ENCODE measurements at regions not wholly inside any gene's neighbourhood (a gene's known extent, or its start where the extent isn't known, plus 50 kb on each side); places are given as distances from the start of the nearest gene placed in this dataset.
"Not testable (repeated sequence)": the region's sequence is repeated elsewhere in the genome, so short reads cannot be mapped to it uniquely, and the experiment has no call there.

- H3K4me3 ChIP-seq (ENCODE audit: low read depth, low read length) = no peak overlapping the region
- no peak for DNase-seq (ENCODE audit: extremely low spot score)
- H3K27ac ChIP-seq (ENCODE audit: low read depth) = no peak overlapping the region
- no peaks in the 10 kb centered on the region for H3K36me3 ChIP-seq (ENCODE audit: insufficient read depth)
- WGBS = 88% methylated on average over 4 of the region's 4 CpGs
- no peaks in the 10 kb centered on the region for H3K4me1 ChIP-seq (ENCODE audit: insufficient read depth)
Observed at GRCh38 chr10:57661206-57661605, 606.5 kb downstream of the IPMK start.

- DNase-seq (ENCODE audit: extremely low spot score) = no peak
- 28% methylated on average over 5 of the region's 5 CpGs for WGBS
- no peak overlapping the region for H3K4me3 ChIP-seq (ENCODE audit: low read depth, low read length)
- no peak overlapping the region for H3K27ac ChIP-seq (ENCODE audit: low read depth)
- no peaks in the 10 kb centered on the region for H3K36me3 ChIP-seq (ENCODE audit: insufficient read depth)
- H3K4me1 ChIP-seq (ENCODE audit: insufficient read depth) = no peaks in the 10 kb centered on the region
Observed at GRCh38 chr10:57657164-57657765, 610.4 kb downstream of the IPMK start.

GRCh38 chr10:57654856-57655255 is 612.8 kb downstream of the IPMK start:
- H3K4me3 ChIP-seq (ENCODE audit: low read depth, low read length) = no peak overlapping the region
- no peak for DNase-seq (ENCODE audit: extremely low spot score)
- no peaks in the 10 kb centered on the region for H3K4me1 ChIP-seq (ENCODE audit: insufficient read depth)
- 73% methylated on average over 2 of the region's 2 CpGs for WGBS
- H3K36me3 ChIP-seq (ENCODE audit: insufficient read depth) = no peaks in the 10 kb centered on the region
- H3K27ac ChIP-seq (ENCODE audit: low read depth) = no peak overlapping the region

GRCh38 chr10:57645108-57645507 is 622.6 kb downstream of the IPMK start:
- not testable (repeated sequence) for DNase-seq (ENCODE audit: extremely low spot score)

GRCh38 chr10:57638411-57638810 is 629.3 kb downstream of the IPMK start:
- Histone ChIP-seq H3K36me3 (ENCODE audit: insufficient read depth) (no peaks in the 10 kb centered on the region), H3K27ac (ENCODE audit: low read depth) (no peak overlapping the region), H3K4me1 (ENCODE audit: insufficient read depth) (no peaks in the 10 kb centered on the region), H3K4me3 (ENCODE audit: low read depth, low read length) (no peak overlapping the region)
- 88% methylated on average over 2 of the region's 2 CpGs for WGBS
- DNase-seq (ENCODE audit: extremely low spot score) = no peak

More at GRCh38 chr10:57645108-57645507, 622.6 kb downstream of the IPMK start:
- not testable (repeated sequence) for H3K27ac ChIP-seq (ENCODE audit: low read depth); H3K36me3 ChIP-seq (ENCODE audit: insufficient read depth); H3K4me1 ChIP-seq (ENCODE audit: insufficient read depth); H3K4me3 ChIP-seq (ENCODE audit: low read depth, low read length)
- WGBS = 89% methylated on average over 3 of the region's 3 CpGs

GRCh38 chr10:57628592-57629284 is 639.0 kb downstream of the IPMK start:
- no peaks in the 10 kb centered on the region for H3K36me3 ChIP-seq (ENCODE audit: insufficient read depth)
- no peak overlapping the region for H3K27ac ChIP-seq (ENCODE audit: low read depth)
- H3K4me1 ChIP-seq (ENCODE audit: insufficient read depth) = no peaks in the 10 kb centered on the region
- DNase-seq (ENCODE audit: extremely low spot score) = no peak
- WGBS = 32% methylated on average over 3 of the region's 3 CpGs
- no peak overlapping the region for H3K4me3 ChIP-seq (ENCODE audit: low read depth, low read length)

GRCh38 chr10:57627642-57628178 is 640.0 kb downstream of the IPMK start:
- no peak for DNase-seq (ENCODE audit: extremely low spot score)
- 49% methylated on average over 2 of the region's 2 CpGs for WGBS
- no peaks in the 10 kb centered on the region for H3K4me1 ChIP-seq (ENCODE audit: insufficient read depth)
- H3K36me3 ChIP-seq (ENCODE audit: insufficient read depth) = no peaks in the 10 kb centered on the region
- H3K27ac ChIP-seq (ENCODE audit: low read depth) = no peak overlapping the region
- no peak overlapping the region for H3K4me3 ChIP-seq (ENCODE audit: low read depth, low read length)

GRCh38 chr10:57624856-57625592 is 642.7 kb downstream of the IPMK start:
- H3K4me1 ChIP-seq (ENCODE audit: insufficient read depth) = no peaks in the 10 kb centered on the region
- 53% methylated on average over 5 of the region's 5 CpGs for WGBS
- H3K36me3 ChIP-seq (ENCODE audit: insufficient read depth) = no peaks in the 10 kb centered on the region
- no peak overlapping the region for H3K27ac ChIP-seq (ENCODE audit: low read depth)
- DNase-seq (ENCODE audit: extremely low spot score) = no peak
- no peak overlapping the region for H3K4me3 ChIP-seq (ENCODE audit: low read depth, low read length)

GRCh38 chr10:57624066-57624465 is 643.6 kb downstream of the IPMK start:
- Histone ChIP-seq H3K4me3 (ENCODE audit: low read depth, low read length) (no peak overlapping the region), H3K4me1 (ENCODE audit: insufficient read depth) (no peaks in the 10 kb centered on the region), H3K36me3 (ENCODE audit: insufficient read depth) (no peaks in the 10 kb centered on the region), H3K27ac (ENCODE audit: low read depth) (no peak overlapping the region)
- no peak for DNase-seq (ENCODE audit: extremely low spot score)
- 84% methylated on average over 1 of the region's 1 CpG for WGBS

- 43% methylated on average over 3 of the region's 3 CpGs for WGBS
- Histone ChIP-seq H3K4me3 (ENCODE audit: low read depth, low read length) (no peak overlapping the region), H3K27ac (ENCODE audit: low read depth) (no peak overlapping the region), H3K4me1 (ENCODE audit: insufficient read depth) (no peaks in the 10 kb centered on the region), H3K36me3 (ENCODE audit: insufficient read depth) (no peaks in the 10 kb centered on the region)
- no peak for DNase-seq (ENCODE audit: extremely low spot score)
Observed at GRCh38 chr10:57621466-57621865, 646.2 kb downstream of the IPMK start.

GRCh38 chr10:57605948-57606485 is 661.7 kb downstream of the IPMK start:
- 74% methylated on average over 4 of the region's 4 CpGs for WGBS
- H3K4me1 ChIP-seq (ENCODE audit: insufficient read depth) = no peaks in the 10 kb centered on the region
- H3K4me3 ChIP-seq (ENCODE audit: low read depth, low read length) = no peak overlapping the region
- H3K36me3 ChIP-seq (ENCODE audit: insufficient read depth) = no peaks in the 10 kb centered on the region
- H3K27ac ChIP-seq (ENCODE audit: low read depth) = no peak overlapping the region
- DNase-seq (ENCODE audit: extremely low spot score) = no peak

- 90% methylated on average over 4 of the region's 4 CpGs for WGBS
- DNase-seq (ENCODE audit: extremely low spot score) = no peak
Observed at GRCh38 chr10:57599440-57599839, 668.3 kb downstream of the IPMK start.

GRCh38 chr10:57593983-57594573 is 673.6 kb downstream of the IPMK start:
- 90% methylated on average over 1 of the region's 1 CpG for WGBS

More at GRCh38 chr10:57599440-57599839, 668.3 kb downstream of the IPMK start:
- Histone ChIP-seq H3K27ac (ENCODE audit: low read depth) (no peak overlapping the region), H3K4me1 (ENCODE audit: insufficient read depth) (no peaks in the 10 kb centered on the region), H3K36me3 (ENCODE audit: insufficient read depth) (no peaks in the 10 kb centered on the region), H3K4me3 (ENCODE audit: low read depth, low read length) (no peak overlapping the region)

More at GRCh38 chr10:57593983-57594573, 673.6 kb downstream of the IPMK start:
- no peak for DNase-seq (ENCODE audit: extremely low spot score)
- Histone ChIP-seq H3K4me1 (ENCODE audit: insufficient read depth) (no peaks in the 10 kb centered on the region), H3K4me3 (ENCODE audit: low read depth, low read length) (no peak overlapping the region), H3K27ac (ENCODE audit: low read depth) (no peak overlapping the region), H3K36me3 (ENCODE audit: insufficient read depth) (no peaks in the 10 kb centered on the region)
